Thymus (tissue), 11 donors: ENCODE measurements at regions not wholly inside any gene's neighbourhood (a gene's known extent, or its start where the extent isn't known, plus 50 kb on each side); places are given as distances from the start of the nearest gene placed in this dataset.
"Not testable (repeated sequence)": the region's sequence is repeated elsewhere in the genome, so short reads cannot be mapped to it uniquely, and the experiment has no call there.

Experiments used
- DNase-seq, 9 donors: peaks; one replicate each; pipeline ENCODE4 v3.0.0-alpha.2; 2013; ENCODE audit warnings: low spot score in 9 of 9, low read depth in 6 of 9, missing footprints in 1 of 9
- H3K27ac ChIP-seq, 2 donors: one replicate each; pipeline ENCODE4 v1.5.1; 2013; ENCODE audit warnings: control low read depth in 1 of 2, low read depth in 1 of 2, low read length in 1 of 2, mild to moderate bottlenecking in 1 of 2, moderate library complexity in 1 of 2
- H3K27me3 ChIP-seq, 2 donors: one replicate each; pipeline ENCODE4 v1.5.1; 2013; ENCODE audit warnings: low read length in 1 of 2; ENCODE audit not compliant: control insufficient read depth in 2 of 2, insufficient read depth in 1 of 2
- H3K36me3 ChIP-seq, 2 donors: one replicate each; pipeline ENCODE4 v1.5.1; 2013; ENCODE audit warnings: low read length in 1 of 2, mild to moderate bottlenecking in 1 of 2, moderate library complexity in 1 of 2; ENCODE audit not compliant: control insufficient read depth in 2 of 2, insufficient read depth in 2 of 2
- H3K4me1 ChIP-seq, 2 donors: one replicate each; pipeline ENCODE4 v1.5.1; 2013; ENCODE audit warnings: low read length in 2 of 2; ENCODE audit not compliant: control insufficient read depth in 2 of 2, insufficient read depth in 2 of 2
- H3K4me3 ChIP-seq, 2 donors: one replicate each; pipeline ENCODE4 v1.5.1; 2013; ENCODE audit warnings: low read length in 2 of 2, control low read depth in 1 of 2, mild to moderate bottlenecking in 1 of 2
- H3K9me3 ChIP-seq, 2 donors: one replicate each; pipeline ENCODE4 v1.5.1; 2013; ENCODE audit warnings: low read length in 1 of 2, mild to moderate bottlenecking in 1 of 2; ENCODE audit not compliant: control insufficient read depth in 2 of 2, insufficient read depth in 1 of 2
- WGBS: extraction: QIAGEN DNeasy Blood & Tissue Kit; methylation state at CpG from one replicate; pipeline ENCODE4 v1.1.7; 2013; 5-methylcytosine and 5-hydroxymethylcytosine counted together
- donor health status: healthy.

- H3K36me3 ChIP-seq, result no peaks in the 10 kb centered on the region
- H3K9me3 ChIP-seq, result no peaks in the 10 kb centered on the region
- H3K4me3 ChIP-seq, result no peak overlapping the region
- no peak overlapping the region for H3K27ac ChIP-seq
- H3K27me3 ChIP-seq, result no peaks in the 10 kb centered on the region
- WGBS, result 99% methylated on average over 1 of the region's 1 CpG
- no peak for DNase-seq
- H3K4me1 ChIP-seq, result no peaks in the 10 kb centered on the region
These were observed 331.2 kb downstream of the PLPP3 start for GRCh38 chr1:56248138-56248537.

GRCh38 chr1:56246726-56247125 is 332.6 kb downstream of the PLPP3 start:
- H3K27ac ChIP-seq, H3K27me3 ChIP-seq, H3K4me1 ChIP-seq, DNase-seq, H3K9me3 ChIP-seq, H3K36me3 ChIP-seq, H3K4me3 ChIP-seq: not testable (repeated sequence)
- 97% methylated on average over 2 of the region's 2 CpGs for WGBS

- Histone ChIP-seq H3K4me1 (no peaks in the 10 kb centered on the region), H3K27ac (no peak overlapping the region), H3K27me3 (no peaks in the 10 kb centered on the region), H3K9me3 (peaks cover 0 to 3% of the 10 kb centered on the region in 2 donors), H3K4me3 (no peak overlapping the region), H3K36me3 (no peaks in the 10 kb centered on the region)
- no peak for DNase-seq
- 0% methylated on average over 1 of the region's 1 CpG for WGBS
These were observed 339.0 kb downstream of the PLPP3 start for GRCh38 chr1:56240400-56240799.

- H3K27me3 ChIP-seq, result no peaks in the 10 kb centered on the region
- no peak overlapping the region for H3K27ac ChIP-seq
- peaks cover 0 to 3% of the 10 kb centered on the region in 2 donors for H3K9me3 ChIP-seq
- no peak overlapping the region for H3K4me3 ChIP-seq
- no peaks in the 10 kb centered on the region for H3K36me3 ChIP-seq
- no peaks in the 10 kb centered on the region for H3K4me1 ChIP-seq
- 98% methylated on average over 4 of the region's 4 CpGs for WGBS
- no peak for DNase-seq
These were observed 341.8 kb downstream of the PLPP3 start for GRCh38 chr1:56237491-56238064.

GRCh38 chr1:56236688-56237087 is 342.7 kb downstream of the PLPP3 start:
- H3K4me3 ChIP-seq, result no peak overlapping the region
- H3K27ac ChIP-seq, result no peak overlapping the region
- WGBS, result 99% methylated on average over 4 of the region's 4 CpGs
- DNase-seq, result no peak
- H3K4me1 ChIP-seq, result no peaks in the 10 kb centered on the region
- H3K27me3 ChIP-seq, result no peaks in the 10 kb centered on the region
- H3K36me3 ChIP-seq, result no peaks in the 10 kb centered on the region
- H3K9me3 ChIP-seq, result no peaks in the 10 kb centered on the region

- no peaks in the 10 kb centered on the region for H3K27me3 ChIP-seq
- H3K9me3 ChIP-seq, result no peaks in the 10 kb centered on the region
- no peaks in the 10 kb centered on the region for H3K36me3 ChIP-seq
- WGBS, result 94% methylated on average over 2 of the region's 2 CpGs
- no peak for DNase-seq
- no peak overlapping the region for H3K4me3 ChIP-seq
- H3K27ac ChIP-seq, result no peak overlapping the region
- H3K4me1 ChIP-seq, result no peaks in the 10 kb centered on the region
These were observed 343.4 kb downstream of the PLPP3 start for GRCh38 chr1:56235909-56236510.

GRCh38 chr1:56229186-56229585 is 350.2 kb downstream of the PLPP3 start:
- Histone ChIP-seq H3K36me3 (no peaks in the 10 kb centered on the region), H3K27ac (no peak overlapping the region), H3K4me1 (peaks cover 0 to 3% of the 10 kb centered on the region in 2 donors), H3K9me3 (no peaks in the 10 kb centered on the region), H3K4me3 (no peak overlapping the region), H3K27me3 (no peaks in the 10 kb centered on the region)
- 47% methylated on average over 8 of the region's 8 CpGs for WGBS
- DNase-seq, result peak in 1 of 9 donors; percentile 12

GRCh38 chr1:56227886-56228285 is 351.5 kb downstream of the PLPP3 start:
- WGBS, result 96% methylated on average over 3 of the region's 3 CpGs
- DNase-seq, result no peak
- H3K4me1 ChIP-seq, result peaks cover 0 to 3% of the 10 kb centered on the region in 2 donors
- no peak overlapping the region for H3K27ac ChIP-seq
- H3K9me3 ChIP-seq, result no peaks in the 10 kb centered on the region
- no peaks in the 10 kb centered on the region for H3K27me3 ChIP-seq
- H3K4me3 ChIP-seq, result no peak overlapping the region
- H3K36me3 ChIP-seq, result no peaks in the 10 kb centered on the region

GRCh38 chr1:56227401-56227800 is 352.0 kb downstream of the PLPP3 start:
- Histone ChIP-seq H3K27ac (no peak overlapping the region), H3K27me3 (no peaks in the 10 kb centered on the region), H3K36me3 (no peaks in the 10 kb centered on the region), H3K4me1 (peaks cover 0 to 3% of the 10 kb centered on the region in 2 donors), H3K9me3 (no peaks in the 10 kb centered on the region), H3K4me3 (no peak overlapping the region)
- no peak for DNase-seq
- WGBS, result 96% methylated on average over 1 of the region's 1 CpG
